GM21367 (cell line): ENCODE measurements at regions not wholly inside any gene's neighbourhood (a gene's known extent, or its start where the extent isn't known, plus 50 kb on each side); places are given as distances from the start of the nearest gene placed in this dataset.
"Not testable (repeated sequence)": the region's sequence is repeated elsewhere in the genome, so short reads cannot be mapped to it uniquely, and the experiment has no call there.

ENCODE experiments used
- ATAC-seq: cut with Tn5 transposase; IDR thresholded peaks from one replicate; pipeline ENCODE4 v1.9.1; 2021; ENCODE audit not compliant: unreplicated experiment

DNA sequence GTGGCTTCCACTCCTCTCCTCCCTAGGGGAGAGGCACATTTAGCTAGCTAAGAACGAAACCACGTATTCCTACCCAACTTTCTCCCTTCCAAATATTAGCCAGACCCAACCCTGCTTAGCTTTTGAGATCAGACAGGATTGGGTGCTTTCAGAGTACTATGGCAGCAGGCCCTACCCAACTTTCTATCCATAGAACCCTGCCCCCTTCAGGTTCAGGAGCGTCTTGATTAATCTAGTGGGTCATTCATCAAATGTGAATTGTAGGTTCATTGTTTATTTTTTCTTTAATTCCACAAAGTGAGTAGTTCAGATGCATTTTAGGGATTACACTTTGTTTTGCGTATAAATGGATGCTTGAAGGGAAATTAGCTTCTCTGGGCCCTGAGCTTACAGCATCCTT, 188.3 kb downstream of the MIB1 start:
- ATAC-seq: no peak

DNA sequence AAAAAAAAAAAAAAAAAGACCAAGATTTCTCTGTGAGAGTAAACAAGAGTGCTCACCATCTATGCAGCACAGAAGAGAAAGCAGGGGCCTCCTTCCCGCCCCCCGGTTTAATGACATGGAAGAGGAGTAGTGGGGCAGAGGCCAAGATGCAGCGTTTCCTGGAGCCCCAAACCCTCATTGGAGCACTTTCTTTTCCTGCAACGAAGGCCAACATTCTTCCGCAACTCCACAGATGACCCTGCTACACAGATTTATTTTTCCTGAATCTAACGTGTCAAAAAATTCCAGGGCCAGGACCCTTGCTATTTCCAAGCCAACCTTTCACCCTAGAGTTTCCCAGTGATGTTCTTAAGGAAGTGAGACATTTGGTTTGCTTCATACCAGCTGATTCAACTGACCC, 189.6 kb downstream of the MIB1 start:
- ATAC-seq: no peak

DNA sequence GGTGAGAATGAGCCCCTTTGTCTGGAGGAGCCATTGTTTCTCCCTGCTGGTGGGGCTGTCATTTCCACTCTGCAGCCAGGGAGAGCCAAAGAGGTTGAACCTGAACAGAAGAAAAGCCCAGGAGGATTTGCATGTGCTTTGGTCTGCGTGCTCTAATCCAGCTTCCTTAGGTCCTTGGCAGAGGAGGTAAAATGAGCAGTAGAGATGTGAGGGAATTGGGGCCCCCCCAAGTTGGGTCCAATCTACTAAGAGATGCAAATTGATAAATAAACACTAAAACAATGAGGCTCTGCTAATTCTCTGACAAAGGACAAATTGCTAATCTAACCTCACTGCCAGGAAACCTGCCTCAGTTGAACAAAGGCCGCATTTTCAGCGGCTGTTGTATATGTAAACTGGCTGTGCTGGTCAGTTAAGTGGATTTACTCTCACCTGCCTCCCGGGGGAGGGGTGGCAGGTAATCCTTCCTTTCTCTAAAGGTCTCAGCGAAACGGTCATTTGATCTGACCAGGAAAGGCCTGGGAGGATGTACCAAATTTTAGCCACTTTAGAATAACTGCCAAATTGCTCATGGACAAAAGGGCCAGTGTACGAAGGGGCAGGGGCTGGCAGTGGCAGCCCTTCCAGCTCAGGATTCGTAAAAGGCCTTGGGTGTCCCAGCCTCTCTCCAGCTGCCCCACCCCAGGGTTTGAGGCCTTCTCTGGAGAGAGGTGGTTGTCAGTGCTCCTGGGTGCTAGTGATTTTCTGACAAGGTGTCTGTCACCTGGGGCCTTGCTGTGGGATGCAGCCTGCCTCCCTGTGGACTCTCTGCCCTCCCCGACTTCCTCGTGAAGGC, 193.6 kb downstream of the MIB1 start:
- no peak for ATAC-seq

DNA sequence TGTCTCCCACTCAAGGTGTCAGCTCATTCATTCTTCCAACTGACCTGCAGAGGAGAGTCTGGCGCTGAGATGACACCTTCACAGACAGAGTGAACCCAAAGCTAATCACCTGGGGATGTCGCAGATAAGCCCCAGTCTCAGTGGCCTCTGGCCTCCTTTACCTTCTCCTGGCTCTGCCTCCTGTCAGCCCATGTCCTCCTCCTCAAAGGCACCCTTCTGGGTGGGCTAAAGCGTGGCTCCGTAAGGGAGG, 194.1 kb downstream of the MIB1 start:
- ATAC-seq: no peak

DNA sequence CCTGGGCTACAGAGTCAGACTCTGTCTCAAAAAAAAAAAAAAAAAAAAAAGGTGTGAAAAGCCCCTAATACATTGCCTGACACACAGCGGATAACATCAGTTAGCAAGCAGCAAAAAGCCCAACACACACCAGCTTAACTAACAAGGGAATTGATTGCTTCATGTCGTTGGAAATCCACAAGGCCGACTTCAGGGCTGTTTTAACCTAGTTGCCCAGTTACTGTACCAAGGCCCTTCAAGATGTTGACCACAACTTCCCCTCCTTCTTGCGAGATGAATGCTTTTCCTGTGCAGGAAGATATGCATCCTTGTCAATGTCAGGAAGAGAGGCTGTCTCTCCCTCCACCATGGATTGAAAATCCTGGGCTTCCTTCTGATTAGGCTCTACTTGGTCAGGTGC, 202.9 kb downstream of the MIB1 start:
- no peak for ATAC-seq

DNA sequence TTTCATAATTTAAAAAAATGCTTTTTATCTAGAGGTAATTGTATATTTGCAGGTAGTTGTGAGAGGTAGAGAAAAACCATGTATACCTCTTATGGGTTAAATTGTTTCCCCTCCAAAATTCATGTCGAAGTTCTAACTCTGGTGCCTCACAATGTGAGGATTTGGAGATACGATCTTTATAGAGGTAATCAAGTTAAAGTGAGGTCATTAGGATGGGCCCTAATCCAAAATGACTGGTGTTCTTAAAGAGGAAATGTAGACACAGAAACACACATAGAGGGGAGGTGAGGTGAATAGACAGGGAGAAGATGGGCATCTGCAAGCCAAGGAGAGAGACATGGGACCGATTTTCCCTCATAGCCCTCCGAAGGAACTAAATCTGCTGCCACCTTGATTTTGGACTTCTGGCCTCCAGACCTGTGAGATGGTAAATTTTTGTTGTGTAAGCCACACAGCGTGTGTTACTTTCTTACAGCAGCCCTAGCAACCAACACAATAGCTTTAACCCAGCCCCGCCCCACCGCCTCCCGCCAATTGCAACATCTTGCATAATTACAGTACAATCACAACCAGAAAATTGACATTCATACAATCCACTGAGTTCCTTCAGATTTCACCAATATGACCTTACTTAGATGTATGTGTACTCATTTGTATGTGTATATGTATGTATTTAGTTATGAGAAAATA, 208.9 kb downstream of the MIB1 start:
- no peak for ATAC-seq

DNA sequence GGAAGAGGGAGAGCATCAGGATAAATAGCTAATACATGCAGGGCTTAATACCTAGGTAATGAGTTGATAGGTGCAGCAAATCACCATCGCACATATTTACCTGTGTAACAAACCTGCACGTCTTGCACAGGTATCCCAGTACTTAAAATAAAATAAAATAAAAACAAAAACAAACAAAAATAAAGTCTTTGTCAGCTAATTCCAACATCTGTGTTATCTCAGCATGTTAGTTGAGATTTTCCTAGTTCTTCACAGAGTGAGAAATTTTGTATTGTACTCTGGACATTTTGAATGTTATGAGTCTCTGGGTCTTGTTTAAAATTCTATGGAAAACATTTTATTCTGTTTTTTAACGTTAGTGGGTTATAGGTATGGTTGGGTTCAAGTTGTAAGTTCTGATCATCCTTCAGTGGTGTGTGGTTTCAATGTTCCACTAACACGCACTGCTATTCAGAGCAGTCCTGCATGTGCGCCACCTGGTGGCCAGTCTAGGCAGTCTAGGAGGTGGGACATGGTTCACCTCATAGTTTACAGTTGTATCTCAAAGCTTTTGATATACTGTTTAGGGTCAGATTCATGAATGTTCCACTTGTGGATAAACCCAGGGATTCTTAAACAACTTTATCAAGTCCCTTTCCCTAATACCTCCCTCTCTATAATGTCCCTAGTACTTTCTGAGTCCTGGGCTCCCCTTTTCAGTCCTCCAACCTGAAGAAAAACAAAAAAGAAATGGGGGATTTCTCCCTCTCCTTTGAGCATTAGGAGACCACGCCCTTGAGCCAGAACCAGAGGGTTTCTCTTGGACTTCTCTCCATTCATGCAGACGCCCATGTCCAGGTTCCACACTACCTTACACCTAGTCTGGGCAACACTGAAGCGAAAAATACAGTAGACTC, 213.4 kb upstream of the GATA6 start:
- ATAC-seq: peak; percentile 96

DNA sequence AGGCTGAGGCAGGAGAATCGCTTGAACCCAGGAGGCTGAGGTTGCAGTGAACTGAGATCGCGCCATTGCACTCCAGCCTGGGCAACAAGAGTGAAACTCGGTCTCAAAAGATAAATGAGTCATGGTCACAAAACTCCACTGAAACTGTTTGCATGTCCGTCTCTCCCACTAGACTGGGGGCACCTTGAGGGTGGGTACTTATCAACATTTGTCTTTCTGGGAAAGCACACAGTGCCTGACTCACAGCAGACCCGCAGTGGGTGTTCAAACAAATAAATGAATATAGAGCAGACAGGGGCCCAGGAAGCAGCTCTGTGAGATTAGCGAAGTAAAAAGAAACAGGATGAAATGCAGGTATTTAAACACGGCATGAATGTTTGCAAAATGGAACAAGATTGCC, 211.1 kb upstream of the GATA6 start:
- ATAC-seq: no peak

DNA sequence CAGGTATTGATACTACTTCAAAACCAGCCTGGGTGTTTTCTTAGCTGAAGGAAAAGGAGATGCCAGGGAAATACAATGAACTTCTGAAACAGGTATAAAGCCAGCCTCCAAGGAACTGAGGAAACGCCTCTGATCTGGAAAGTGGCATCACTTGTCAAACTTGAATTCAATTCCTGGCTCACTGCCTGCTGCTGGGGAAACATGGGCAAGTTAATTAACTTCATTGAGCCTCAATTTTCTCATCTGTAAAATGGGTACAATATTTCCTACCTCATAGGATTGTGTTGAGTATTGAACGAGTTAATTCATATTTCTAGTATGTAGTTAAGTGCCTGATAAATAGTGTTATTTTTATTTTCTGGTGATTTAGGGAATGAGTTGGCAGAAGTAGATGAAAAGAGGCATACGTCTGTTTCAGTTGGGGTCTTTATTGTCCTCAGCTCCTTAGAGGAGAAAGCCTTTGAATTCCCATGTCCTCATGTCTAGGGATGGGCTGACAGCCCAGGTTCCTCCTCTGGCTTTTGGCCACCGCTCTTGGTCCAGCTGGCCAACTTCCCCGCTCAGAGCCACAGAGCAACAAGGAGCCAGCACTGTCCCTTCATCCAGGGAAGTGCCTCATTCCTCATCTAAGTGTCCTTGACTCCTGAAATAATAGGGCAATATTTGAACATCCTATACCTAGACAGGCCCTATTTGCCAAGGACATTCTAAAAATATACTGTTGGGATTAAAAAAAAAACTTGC, 210.5 kb upstream of the GATA6 start:
- no peak for ATAC-seq

DNA sequence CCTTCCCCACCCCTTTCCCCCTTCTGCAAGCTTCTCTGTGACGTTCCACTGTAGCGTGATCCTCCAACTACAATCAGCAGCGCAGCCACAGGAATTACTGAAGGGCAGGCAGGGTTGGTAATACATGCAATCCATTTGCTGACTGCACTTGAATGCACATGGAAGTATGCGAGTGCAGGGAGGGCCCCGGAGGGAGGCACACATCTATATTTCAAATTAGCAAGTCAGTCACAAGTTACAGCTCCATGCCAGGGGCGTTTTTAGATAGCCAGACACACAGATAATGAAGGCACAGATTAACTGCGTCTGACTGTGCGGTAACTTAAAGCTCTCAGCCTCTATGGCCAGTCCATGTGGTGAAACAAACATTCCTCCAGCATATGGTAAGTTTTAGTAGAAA, 209.2 kb upstream of the GATA6 start:
- no peak for ATAC-seq

DNA sequence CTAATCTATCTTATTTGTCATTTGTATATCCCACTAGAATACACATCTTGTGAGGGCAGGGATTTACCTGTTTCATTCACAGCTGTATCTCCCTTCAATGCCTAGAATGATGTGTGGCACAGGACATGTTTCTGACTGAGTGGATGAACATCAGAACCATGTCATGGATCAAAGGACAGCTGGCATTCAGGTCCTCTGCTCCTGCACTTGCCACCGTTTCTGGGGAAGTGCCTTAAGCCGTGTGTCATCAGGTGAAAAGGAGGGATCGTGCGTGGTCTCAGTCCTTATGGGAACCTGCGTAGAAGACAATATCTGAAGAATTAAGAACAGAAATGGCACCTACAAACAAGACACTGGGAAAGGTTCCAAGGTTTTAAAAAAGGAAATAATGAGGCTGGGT, 206.1 kb upstream of the GATA6 start:
- ATAC-seq: no peak

DNA sequence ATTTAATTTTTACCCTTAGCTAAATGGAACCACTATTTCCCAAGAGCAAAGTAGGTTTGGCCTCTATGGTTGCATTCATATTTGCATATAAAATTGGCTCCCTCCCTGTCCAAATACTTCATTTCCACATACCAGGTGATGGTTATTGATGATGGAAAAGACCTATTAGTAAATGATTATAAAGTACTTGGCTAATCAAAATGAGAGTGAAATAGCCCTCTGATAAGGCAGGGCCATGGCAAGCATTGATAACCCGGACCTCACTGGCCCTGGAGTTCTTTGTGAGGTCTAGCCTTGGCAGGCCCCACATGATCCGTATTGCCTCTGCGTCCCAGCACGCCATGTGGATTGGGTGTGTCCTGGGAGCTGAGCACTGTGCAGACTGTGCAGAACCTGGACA, 201.1 kb upstream of the GATA6 start:
- ATAC-seq: no peak

DNA sequence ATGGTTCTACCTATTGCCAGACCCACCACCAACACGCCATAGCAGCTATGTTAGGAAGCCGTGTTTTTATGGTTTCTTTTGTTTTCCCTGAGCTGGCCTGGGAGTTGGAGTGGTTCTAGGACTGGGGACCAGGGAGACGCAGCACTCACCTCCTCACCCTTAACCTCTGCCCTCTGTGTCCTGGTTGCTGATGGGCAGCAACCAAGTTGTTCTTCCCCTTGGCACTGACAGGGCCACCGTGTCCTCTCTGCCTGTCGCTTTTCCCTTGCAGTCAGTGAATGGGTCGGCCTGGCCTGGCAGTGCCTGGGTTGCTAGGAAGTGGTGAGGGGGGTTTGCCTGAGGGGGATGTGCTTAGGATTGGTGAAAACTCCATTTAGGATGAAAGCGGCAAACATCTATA, 197.1 kb upstream of the GATA6 start:
- no peak for ATAC-seq

DNA sequence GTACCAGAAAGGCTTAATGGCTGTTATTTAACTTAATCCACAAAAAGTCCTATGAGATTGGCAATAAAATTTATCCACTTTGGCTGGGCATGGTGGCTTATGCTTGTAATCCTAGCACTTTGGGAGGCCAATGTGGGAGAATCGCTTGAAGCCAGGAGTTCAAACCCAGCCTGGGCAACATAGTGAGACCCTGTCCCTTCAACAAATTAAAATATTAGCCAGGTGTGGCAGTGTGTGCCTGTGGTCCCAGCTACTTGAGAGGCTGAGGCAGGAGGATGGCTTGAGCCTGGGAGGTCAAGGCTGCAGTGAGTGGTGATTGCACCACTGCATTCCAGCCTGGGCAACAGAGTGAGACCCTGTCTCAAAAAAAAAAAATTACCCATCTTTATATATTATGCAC, 193.4 kb upstream of the GATA6 start:
- ATAC-seq: not testable (repeated sequence)

DNA sequence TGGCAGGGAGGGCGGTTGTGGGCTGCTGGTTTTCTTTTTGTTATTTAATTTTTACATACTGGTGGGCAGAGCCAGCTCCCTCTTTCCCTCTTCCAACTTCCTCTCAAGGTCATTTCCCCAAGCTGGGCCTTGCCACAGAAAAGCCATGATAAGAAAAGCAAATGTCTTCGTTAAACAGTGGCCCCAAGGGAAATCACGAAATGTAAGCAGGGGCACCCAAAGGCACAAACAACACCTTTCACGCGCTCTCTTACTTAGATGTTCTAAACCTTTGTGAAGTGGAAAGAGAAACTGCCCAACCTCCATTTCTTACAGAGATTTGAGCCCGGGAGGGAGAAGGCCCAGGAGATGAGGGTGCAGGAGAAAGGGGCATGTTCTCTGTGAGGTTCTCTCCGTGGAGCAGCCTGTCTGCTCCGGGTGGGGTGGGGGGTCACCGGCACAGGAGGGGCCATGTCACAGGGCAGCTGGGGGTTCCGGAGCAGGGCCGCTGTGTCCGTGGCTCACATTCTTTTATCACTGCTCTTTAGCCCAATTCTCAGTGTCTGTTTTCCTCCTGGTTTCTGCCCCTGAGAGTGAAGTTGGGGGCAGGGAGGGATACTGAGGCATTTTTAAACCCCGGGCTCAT, 190.7 kb upstream of the GATA6 start:
- ATAC-seq: no peak

DNA sequence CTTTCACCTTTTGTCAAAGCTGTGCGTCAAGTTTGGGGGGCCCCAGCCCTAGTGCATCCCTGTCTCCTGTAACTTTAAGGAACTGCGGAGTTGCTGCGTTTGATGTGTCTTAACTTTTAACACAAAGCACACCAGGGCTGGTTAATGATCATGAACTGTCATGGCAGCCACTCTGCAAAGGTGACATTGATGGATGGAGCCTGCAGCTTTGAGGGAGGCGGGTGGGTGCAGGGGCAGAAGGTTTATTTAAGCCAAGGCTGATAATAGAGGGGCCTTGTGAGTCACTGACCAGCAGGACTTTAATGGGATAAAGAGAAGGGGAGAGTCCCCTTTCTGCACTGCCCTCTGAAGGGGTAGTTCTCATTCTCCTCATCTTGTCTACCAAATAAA, 190.2 kb upstream of the GATA6 start:
- ATAC-seq: no peak

DNA sequence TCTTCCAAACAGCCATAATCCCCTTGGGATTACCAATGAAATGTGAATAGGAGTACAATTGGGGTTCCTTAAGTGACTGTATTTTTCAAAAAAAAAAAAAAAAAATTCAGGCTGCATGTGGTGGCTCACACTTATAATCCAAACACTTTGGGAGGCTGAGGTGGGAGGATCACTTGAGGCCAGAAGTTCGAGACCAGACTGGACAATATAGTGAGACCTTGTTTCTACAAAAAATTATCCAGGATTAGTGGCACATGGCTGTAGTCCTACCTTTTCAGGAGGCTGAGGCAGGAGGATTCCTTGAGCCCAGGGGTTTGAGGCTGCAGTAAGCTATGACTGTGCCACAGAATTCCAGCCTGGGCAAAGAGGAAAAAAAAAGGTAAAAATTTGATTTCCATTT, 189.6 kb upstream of the GATA6 start:
- no peak for ATAC-seq

DNA sequence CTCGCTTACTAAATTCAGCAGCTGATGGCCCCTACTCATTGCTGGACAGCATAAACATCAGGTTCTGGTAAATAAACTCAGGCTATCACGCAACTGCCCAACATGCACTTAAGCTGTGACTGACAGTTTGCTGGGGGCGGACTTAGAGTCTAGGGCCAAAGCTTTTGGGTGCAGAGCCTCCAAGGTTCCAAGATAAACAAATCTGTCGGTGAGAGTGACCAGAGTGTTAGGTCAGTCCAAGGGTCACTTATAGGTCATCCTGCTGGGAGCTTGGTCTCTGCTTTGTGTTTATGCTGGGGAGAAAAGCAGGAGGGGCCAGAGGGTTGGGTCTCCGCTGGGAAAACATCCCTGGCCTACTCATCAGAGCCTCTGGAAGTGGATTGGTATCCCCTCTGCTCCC, 188.6 kb upstream of the GATA6 start:
- no peak for ATAC-seq

DNA sequence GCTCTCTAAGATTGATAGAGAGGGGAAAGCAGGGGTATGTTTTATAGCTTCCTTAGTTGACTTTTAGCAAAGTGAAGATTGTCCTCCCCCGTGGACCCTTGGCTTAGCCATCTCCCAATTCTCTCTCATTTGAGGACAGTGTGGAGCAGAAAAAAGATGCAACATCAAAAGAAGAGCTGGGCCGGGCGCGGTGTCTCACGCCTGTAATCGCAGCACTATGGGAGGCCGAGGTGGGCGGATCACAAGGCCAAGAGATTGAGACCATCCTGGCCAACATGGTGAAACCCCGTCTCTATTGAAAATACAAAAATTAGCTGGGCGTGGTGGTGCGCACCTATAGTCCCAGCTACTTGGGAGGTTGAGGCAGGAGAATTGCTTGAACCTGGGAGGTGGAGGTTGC, 187.9 kb upstream of the GATA6 start:
- not testable (repeated sequence) for ATAC-seq

DNA sequence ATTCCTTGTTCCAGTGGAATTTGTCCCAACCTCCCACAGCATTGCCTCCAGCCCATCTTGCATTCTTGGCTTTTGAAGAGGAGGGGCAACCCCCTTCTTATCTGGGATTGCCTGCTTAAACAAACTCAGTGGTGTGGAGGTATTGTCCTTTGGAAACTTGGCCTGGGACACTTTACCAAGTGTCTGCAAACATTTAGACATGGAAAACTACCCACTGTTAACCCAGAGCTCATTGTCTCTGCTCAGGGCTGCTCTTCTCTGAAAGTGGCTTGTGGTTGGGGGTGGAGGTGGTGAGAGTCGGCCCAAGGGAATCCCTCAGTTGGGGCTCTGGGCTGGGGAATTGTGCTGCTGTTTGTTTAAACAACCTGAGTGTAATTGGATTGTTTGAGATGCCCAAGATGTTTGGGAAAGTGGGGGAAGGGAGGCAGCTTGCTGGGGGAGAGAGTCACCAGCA, 178.3 kb upstream of the GATA6 start:
- no peak for ATAC-seq

DNA sequence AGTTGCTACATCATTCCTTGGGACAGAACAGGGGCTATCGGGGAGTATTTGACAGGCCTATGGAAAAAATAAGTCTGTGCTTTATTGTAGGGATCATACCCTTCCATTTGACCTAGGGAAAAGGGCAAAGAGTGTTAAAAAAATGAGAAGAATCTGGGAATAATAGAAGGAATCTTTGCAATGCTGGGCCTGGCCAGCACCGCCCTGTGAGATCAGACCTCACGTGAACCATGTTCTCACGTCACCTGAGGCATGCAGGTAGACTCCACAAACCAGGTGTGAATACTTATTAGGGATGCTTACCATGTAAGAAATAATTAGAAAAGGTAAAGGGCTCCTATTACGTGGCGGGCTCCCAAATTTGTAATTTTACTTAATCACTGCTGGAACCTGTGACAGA, 177.5 kb upstream of the GATA6 start:
- ATAC-seq: no peak
